ENCODE measurements at regions not wholly inside any gene's neighbourhood (a gene's known extent, or its start where the extent isn't known, plus 50 kb on each side); places are given as distances from the start of the nearest gene placed in this dataset.
"Not testable (repeated sequence)": the region's sequence is repeated elsewhere in the genome, so short reads cannot be mapped to it uniquely, and the experiment has no call there.

- H3K4me3 Mint-ChIP-seq: no peak overlapping the region
- H3K27me3 Mint-ChIP-seq: peaks cover 6% of the 10 kb centered on the region
Observed at GRCh38 chr1:230496451-230496850, 70.3 kb upstream of the PGBD5 start.

GRCh38 chr1:230495891-230496385 is 69.8 kb upstream of the PGBD5 start:
- no peak overlapping the region for H3K27ac Mint-ChIP-seq
- peaks cover 0 to 2% (median 0%) of the 10 kb centered on the region in 3 donors for H3K4me1 Mint-ChIP-seq

More at GRCh38 chr1:230496451-230496850, 70.3 kb upstream of the PGBD5 start:
- peaks cover 0 to 2% (median 0%) of the 10 kb centered on the region in 3 donors for H3K4me1 Mint-ChIP-seq
- H3K36me3 Mint-ChIP-seq: no peaks in the 10 kb centered on the region
- H3K9me3 Mint-ChIP-seq: peaks cover 0 to 1% (median 0%) of the 10 kb centered on the region in 3 donors
- no peak overlapping the region for H3K27ac Mint-ChIP-seq

GRCh38 chr1:230495076-230495475 is 68.9 kb upstream of the PGBD5 start:
- Mint-ChIP-seq H3K4me1 (peaks cover 0 to 2% (median 0%) of the 10 kb centered on the region in 3 donors), H3K9me3 (peaks cover 0 to 1% (median 1%) of the 10 kb centered on the region in 3 donors), H3K27me3 (peaks cover 8% of the 10 kb centered on the region), H3K27ac (peak overlapping the region in 1 of 3 donors; percentile 28), H3K36me3 (no peaks in the 10 kb centered on the region), H3K4me3 (no peak overlapping the region)

More at GRCh38 chr1:230495891-230496385, 69.8 kb upstream of the PGBD5 start:
- Mint-ChIP-seq H3K9me3 (peaks cover 0 to 1% (median 0%) of the 10 kb centered on the region in 3 donors), H3K27me3 (peaks cover 8% of the 10 kb centered on the region), H3K36me3 (no peaks in the 10 kb centered on the region), H3K4me3 (peak overlapping the region in 3 of 4 donors; percentile 5 to 41 (median 35))

GRCh38 chr1:230494514-230494913 is 68.4 kb upstream of the PGBD5 start:
- Mint-ChIP-seq H3K27me3 (peaks cover 8% of the 10 kb centered on the region), H3K27ac (peak overlapping the region in 1 of 3 donors; percentile 28), H3K4me3 (no peak overlapping the region), H3K9me3 (peaks cover 0 to 1% (median 1%) of the 10 kb centered on the region in 3 donors), H3K4me1 (peaks cover 0 to 2% (median 0%) of the 10 kb centered on the region in 3 donors), H3K36me3 (no peaks in the 10 kb centered on the region)

- Mint-ChIP-seq H3K9me3 (peaks cover 0 to 1% (median 1%) of the 10 kb centered on the region in 3 donors), H3K27ac (no peak overlapping the region), H3K4me3 (no peak overlapping the region), H3K36me3 (no peaks in the 10 kb centered on the region), H3K27me3 (peaks cover 8% of the 10 kb centered on the region), H3K4me1 (peaks cover 0 to 2% (median 0%) of the 10 kb centered on the region in 3 donors)
Observed at GRCh38 chr1:230494026-230494425, 67.9 kb upstream of the PGBD5 start.

- Mint-ChIP-seq H3K9me3 (peaks cover 0 to 1% (median 1%) of the 10 kb centered on the region in 3 donors), H3K4me1 (peaks cover 0 to 2% (median 0%) of the 10 kb centered on the region in 3 donors), H3K4me3 (no peak overlapping the region), H3K27ac (no peak overlapping the region), H3K36me3 (no peaks in the 10 kb centered on the region), H3K27me3 (peaks cover 8% of the 10 kb centered on the region)
Observed at GRCh38 chr1:230493264-230493663, 67.1 kb upstream of the PGBD5 start.

- Mint-ChIP-seq H3K36me3 (no peaks in the 10 kb centered on the region), H3K9me3 (peaks cover 0 to 3% (median 1%) of the 10 kb centered on the region in 3 donors), H3K27me3 (peaks cover 2% of the 10 kb centered on the region), H3K4me3 (no peak overlapping the region), H3K4me1 (no peaks in the 10 kb centered on the region), H3K27ac (no peak overlapping the region)
Observed at GRCh38 chr1:230490436-230490835, 64.3 kb upstream of the PGBD5 start.

GRCh38 chr1:230487773-230488428 is 61.8 kb upstream of the PGBD5 start:
- Mint-ChIP-seq H3K27ac (no peak overlapping the region), H3K4me3 (no peak overlapping the region), H3K9me3 (peaks cover 0 to 3% (median 1%) of the 10 kb centered on the region in 3 donors), H3K4me1 (no peaks in the 10 kb centered on the region), H3K36me3 (no peaks in the 10 kb centered on the region), H3K27me3 (peaks cover 4% of the 10 kb centered on the region)

- Mint-ChIP-seq H3K4me3 (no peak overlapping the region), H3K9me3 (peaks cover 4 to 9% (median 6%) of the 10 kb centered on the region in 3 donors), H3K36me3 (peaks cover 6% of the 10 kb centered on the region), H3K27me3 (peaks cover 12% of the 10 kb centered on the region), H3K27ac (no peak overlapping the region), H3K4me1 (no peaks in the 10 kb centered on the region)
Observed at GRCh38 chr1:230476622-230477003, 50.5 kb upstream of the PGBD5 start.

- H3K4me1 Mint-ChIP-seq, H3K4me3 Mint-ChIP-seq, H3K27ac Mint-ChIP-seq, H3K9me3 Mint-ChIP-seq, H3K36me3 Mint-ChIP-seq: not testable (repeated sequence)
- peaks cover 12% of the 10 kb centered on the region for H3K27me3 Mint-ChIP-seq
Observed at GRCh38 chr1:230475856-230476621, 49.9 kb upstream of the PGBD5 start.

All from IgD-negative memory B cell (primary cell).